Activated CD8-positive, alpha-beta T cell treated with anti-CD3 and anti-CD28 coated beads, Interleukin-2, amount 10 ng/mL, durations not matched to agents 7 days and 5 days (primary cell): ENCODE measurements at regions not wholly inside any gene's neighbourhood (a gene's known extent, or its start where the extent isn't known, plus 50 kb on each side); places are given as distances from the start of the nearest gene placed in this dataset.

Experiments
- ATAC-seq: fragments of 150-1000 bp; cut with Tn5 transposase; one replicate; pipeline ENCODE4 v1.10.0; 2021; ENCODE audit warnings: moderate library complexity
- CTCF ChIA-PET: fragments of 350-600 bp; sonication (Branson Sonifier 250); formaldehyde crosslinking; loops from one replicate; lab custom pipeline; 2021; ENCODE audit warnings: antibody characterized with exemption; lab: Charles Lee
- POLR2A ChIA-PET: fragments of 350-600 bp; sonication (Branson Sonifier 250); formaldehyde crosslinking; loops from one replicate; lab custom pipeline; 2021; ENCODE audit warnings: antibody characterized with exemption; lab: Charles Lee
- DNase-seq: peaks from one replicate; pipeline ENCODE4 v3.0.0-alpha.2; 2020
- H3K27ac Mint-ChIP-seq: one replicate; pipeline ENCODE4 v1.8.0; 2021; ENCODE audit warnings: mild to moderate bottlenecking, mixed read lengths
- H3K27me3 Mint-ChIP-seq: one replicate; pipeline ENCODE4 v1.8.0; 2021; ENCODE audit warnings: low read depth, mixed read lengths
- H3K36me3 Mint-ChIP-seq: one replicate; pipeline ENCODE4 v1.8.0; 2021; ENCODE audit warnings: low read depth, mixed read lengths
- H3K4me1 Mint-ChIP-seq: one replicate; pipeline ENCODE4 v1.8.0; 2021; ENCODE audit warnings: low read depth, mixed read lengths
- H3K4me3 Mint-ChIP-seq: one replicate; pipeline ENCODE4 v1.8.0; 2021; ENCODE audit warnings: mild to moderate bottlenecking, mixed read lengths
- H3K9me3 Mint-ChIP-seq: one replicate; pipeline ENCODE4 v1.8.0; 2022; ENCODE audit warnings: mixed read lengths; ENCODE audit not compliant: insufficient read depth

GRCh38 chrX:117215683-117216082, 752.9 kb upstream of the CT83 start:
- no peak for DNase-seq
- H3K36me3 Mint-ChIP-seq, result no peaks in the 10 kb centered on the region
- no peak overlapping the region for H3K27ac Mint-ChIP-seq
- ChIA-PET CTCF (no interaction called here), POLR2A (no interaction called here)
- no peaks in the 10 kb centered on the region for H3K4me1 Mint-ChIP-seq
- H3K27me3 Mint-ChIP-seq, result no peaks in the 10 kb centered on the region
- no peak for ATAC-seq
- no peak overlapping the region for H3K4me3 Mint-ChIP-seq
- no peaks in the 10 kb centered on the region for H3K9me3 Mint-ChIP-seq

- Mint-ChIP-seq H3K36me3 (no peaks in the 10 kb centered on the region), H3K9me3 (no peaks in the 10 kb centered on the region), H3K27ac (no peak overlapping the region), H3K27me3 (no peaks in the 10 kb centered on the region), H3K4me3 (no peak overlapping the region), H3K4me1 (no peaks in the 10 kb centered on the region)
- ChIA-PET CTCF (no interaction called here), POLR2A (no interaction called here)
- ATAC-seq (no peak), DNase-seq (no peak)
Measured at GRCh38 chrX:117196481-117196880, 733.7 kb upstream of the CT83 start.

GRCh38 chrX:117147249-117147648, 684.5 kb upstream of the CT83 start:
- DNase-seq (no peak), ATAC-seq (no peak)
- H3K36me3 Mint-ChIP-seq, result no peaks in the 10 kb centered on the region
- no peak overlapping the region for H3K4me3 Mint-ChIP-seq
- H3K4me1 Mint-ChIP-seq, result no peaks in the 10 kb centered on the region
- no peak overlapping the region for H3K27ac Mint-ChIP-seq
- ChIA-PET CTCF (no interaction called here), POLR2A (no interaction called here)
- no peaks in the 10 kb centered on the region for H3K27me3 Mint-ChIP-seq
- H3K9me3 Mint-ChIP-seq, result no peaks in the 10 kb centered on the region

GRCh38 chrX:117138070-117138469, 675.3 kb upstream of the CT83 start:
- Mint-ChIP-seq H3K4me3 (no peak overlapping the region), H3K36me3 (no peaks in the 10 kb centered on the region), H3K27me3 (no peaks in the 10 kb centered on the region), H3K27ac (no peak overlapping the region), H3K9me3 (no peaks in the 10 kb centered on the region), H3K4me1 (no peaks in the 10 kb centered on the region)
- DNase-seq (no peak), ATAC-seq (no peak)
- ChIA-PET CTCF (no interaction called here), POLR2A (no interaction called here)

GRCh38 chrX:117134983-117135382, 672.2 kb upstream of the CT83 start:
- Mint-ChIP-seq H3K36me3 (no peaks in the 10 kb centered on the region), H3K27me3 (no peaks in the 10 kb centered on the region), H3K27ac (no peak overlapping the region), H3K4me3 (no peak overlapping the region), H3K9me3 (no peaks in the 10 kb centered on the region), H3K4me1 (no peaks in the 10 kb centered on the region)
- DNase-seq (no peak), ATAC-seq (no peak)
- POLR2A ChIA-PET, result no interaction called here
- CTCF ChIA-PET, result no interaction called here

GRCh38 chrX:117120700-117121099, 657.9 kb upstream of the CT83 start:
- no peaks in the 10 kb centered on the region for H3K4me1 Mint-ChIP-seq
- no peak overlapping the region for H3K4me3 Mint-ChIP-seq
- no peaks in the 10 kb centered on the region for H3K9me3 Mint-ChIP-seq
- ATAC-seq, result no peak
- no peak for DNase-seq
- H3K27me3 Mint-ChIP-seq, result no peaks in the 10 kb centered on the region
- H3K36me3 Mint-ChIP-seq, result no peaks in the 10 kb centered on the region
- ChIA-PET CTCF (no interaction called here), POLR2A (no interaction called here)
- no peak overlapping the region for H3K27ac Mint-ChIP-seq

- POLR2A ChIA-PET, result no interaction called here
- Mint-ChIP-seq H3K27ac (no peak overlapping the region), H3K36me3 (no peaks in the 10 kb centered on the region), H3K4me3 (no peak overlapping the region), H3K27me3 (no peaks in the 10 kb centered on the region), H3K9me3 (no peaks in the 10 kb centered on the region), H3K4me1 (no peaks in the 10 kb centered on the region)
- DNase-seq (no peak), ATAC-seq (no peak)
- CTCF ChIA-PET, result no interaction called here
Measured at GRCh38 chrX:117096528-117096927, 633.8 kb upstream of the CT83 start.

GRCh38 chrX:117095393-117095792, 632.6 kb upstream of the CT83 start:
- no peak for DNase-seq
- no peaks in the 10 kb centered on the region for H3K27me3 Mint-ChIP-seq
- H3K9me3 Mint-ChIP-seq, result no peaks in the 10 kb centered on the region
- H3K4me1 Mint-ChIP-seq, result no peaks in the 10 kb centered on the region
- H3K27ac Mint-ChIP-seq, result no peak overlapping the region
- no peak overlapping the region for H3K4me3 Mint-ChIP-seq
- CTCF ChIA-PET, result no interaction called here
- no peaks in the 10 kb centered on the region for H3K36me3 Mint-ChIP-seq
- POLR2A ChIA-PET, result no interaction called here
- no peak for ATAC-seq

GRCh38 chrX:117094149-117094548, 631.4 kb upstream of the CT83 start:
- H3K4me1 Mint-ChIP-seq, result no peaks in the 10 kb centered on the region
- H3K27me3 Mint-ChIP-seq, result no peaks in the 10 kb centered on the region

GRCh38 chrX:117093319-117093718, 630.5 kb upstream of the CT83 start:
- Mint-ChIP-seq H3K27ac (no peak overlapping the region), H3K4me3 (no peak overlapping the region), H3K9me3 (no peaks in the 10 kb centered on the region), H3K36me3 (no peaks in the 10 kb centered on the region), H3K27me3 (no peaks in the 10 kb centered on the region), H3K4me1 (no peaks in the 10 kb centered on the region)
- DNase-seq (no peak), ATAC-seq (no peak)
- ChIA-PET CTCF (no interaction called here), POLR2A (no interaction called here)

More at GRCh38 chrX:117094149-117094548, 631.4 kb upstream of the CT83 start:
- no peak for ATAC-seq
- ChIA-PET POLR2A (no interaction called here), CTCF (no interaction called here)
- DNase-seq, result no peak
- Mint-ChIP-seq H3K36me3 (no peaks in the 10 kb centered on the region), H3K9me3 (no peaks in the 10 kb centered on the region), H3K4me3 (no peak overlapping the region), H3K27ac (no peak overlapping the region)

GRCh38 chrX:117092641-117093040, 629.9 kb upstream of the CT83 start:
- CTCF ChIA-PET, result no interaction called here
- POLR2A ChIA-PET, result no interaction called here
- Mint-ChIP-seq H3K27me3 (no peaks in the 10 kb centered on the region), H3K4me1 (no peaks in the 10 kb centered on the region), H3K36me3 (no peaks in the 10 kb centered on the region), H3K4me3 (no peak overlapping the region), H3K9me3 (no peaks in the 10 kb centered on the region), H3K27ac (no peak overlapping the region)
- ATAC-seq (no peak), DNase-seq (no peak)

GRCh38 chrX:117063224-117063623, 600.4 kb upstream of the CT83 start:
- no peak for DNase-seq

GRCh38 chrX:117059848-117060247, 597.1 kb upstream of the CT83 start:
- Mint-ChIP-seq H3K9me3 (no peaks in the 10 kb centered on the region), H3K27ac (no peak overlapping the region), H3K27me3 (no peaks in the 10 kb centered on the region), H3K36me3 (no peaks in the 10 kb centered on the region), H3K4me1 (no peaks in the 10 kb centered on the region), H3K4me3 (no peak overlapping the region)
- POLR2A ChIA-PET, result no interaction called here
- ATAC-seq, result no peak
- no peak for DNase-seq
- CTCF ChIA-PET, result no interaction called here

More at GRCh38 chrX:117063224-117063623, 600.4 kb upstream of the CT83 start:
- no peak overlapping the region for H3K27ac Mint-ChIP-seq
- H3K4me3 Mint-ChIP-seq, result no peak overlapping the region
- no peaks in the 10 kb centered on the region for H3K27me3 Mint-ChIP-seq
- ATAC-seq, result no peak
- POLR2A ChIA-PET, result no interaction called here
- H3K9me3 Mint-ChIP-seq, result no peaks in the 10 kb centered on the region
- no peaks in the 10 kb centered on the region for H3K36me3 Mint-ChIP-seq
- CTCF ChIA-PET, result no interaction called here
- no peaks in the 10 kb centered on the region for H3K4me1 Mint-ChIP-seq
